ENCODE measurements at regions not wholly inside any gene's neighbourhood (a gene's known extent, or its start where the extent isn't known, plus 50 kb on each side); places are given as distances from the start of the nearest gene placed in this dataset.

DNA sequence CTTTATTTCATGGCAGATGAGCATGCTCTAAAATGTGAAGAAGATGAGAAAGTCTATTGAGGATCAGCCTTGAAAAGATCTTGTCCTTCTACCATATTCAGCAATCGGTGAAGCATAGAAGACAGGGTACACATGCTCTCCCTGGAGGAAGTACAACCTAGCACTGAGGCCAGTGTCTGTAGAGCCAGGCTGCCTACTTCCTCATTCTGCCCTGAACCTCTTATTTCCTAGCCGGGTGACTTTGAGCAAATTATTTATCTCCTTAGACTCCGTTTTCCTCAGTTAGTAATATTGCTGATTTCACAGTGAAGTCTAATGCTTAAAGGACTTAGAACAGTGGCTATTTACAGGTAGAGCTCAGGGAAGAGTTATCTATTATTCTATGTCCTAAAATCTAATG lies 58.4 kb downstream of the TMEM100 start:
- TF ChIP-seq EZH2phosphoT487 (conservative IDR thresholded peaks at IDR 0.05; ENCODE audit: low read length) = no peak
- TF ChIP-seq, protein P1, sequence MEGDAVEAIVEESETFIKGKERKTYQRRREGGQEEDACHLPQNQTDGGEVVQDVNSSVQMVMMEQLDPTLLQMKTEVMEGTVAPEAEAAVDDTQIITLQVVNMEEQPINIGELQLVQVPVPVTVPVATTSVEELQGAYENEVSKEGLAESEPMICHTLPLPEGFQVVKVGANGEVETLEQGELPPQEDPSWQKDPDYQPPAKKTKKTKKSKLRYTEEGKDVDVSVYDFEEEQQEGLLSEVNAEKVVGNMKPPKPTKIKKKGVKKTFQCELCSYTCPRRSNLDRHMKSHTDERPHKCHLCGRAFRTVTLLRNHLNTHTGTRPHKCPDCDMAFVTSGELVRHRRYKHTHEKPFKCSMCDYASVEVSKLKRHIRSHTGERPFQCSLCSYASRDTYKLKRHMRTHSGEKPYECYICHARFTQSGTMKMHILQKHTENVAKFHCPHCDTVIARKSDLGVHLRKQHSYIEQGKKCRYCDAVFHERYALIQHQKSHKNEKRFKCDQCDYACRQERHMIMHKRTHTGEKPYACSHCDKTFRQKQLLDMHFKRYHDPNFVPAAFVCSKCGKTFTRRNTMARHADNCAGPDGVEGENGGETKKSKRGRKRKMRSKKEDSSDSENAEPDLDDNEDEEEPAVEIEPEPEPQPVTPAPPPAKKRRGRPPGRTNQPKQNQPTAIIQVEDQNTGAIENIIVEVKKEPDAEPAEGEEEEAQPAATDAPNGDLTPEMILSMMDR (IDR thresholded peaks at IDR 0.05; ENCODE audit: insufficient read depth, low read length, poor library complexity, severe bottlenecking) = no peak

Measured in SU-DHL-6 (cell line).